PFSK-1 (cell line): ENCODE measurements at regions not wholly inside any gene's neighbourhood (a gene's known extent, or its start where the extent isn't known, plus 50 kb on each side); places are given as distances from the start of the nearest gene placed in this dataset.

ENCODE experiments used
- POLR2AphosphoS5 ChIP-seq: IDR thresholded peaks from 2 replicates; pipeline ENCODE4 v1.6.1; 2012; ENCODE audit warnings: low read depth, mild to moderate bottlenecking, control low read depth, low read length, moderate library complexity
- SIN3A ChIP-seq: IDR thresholded peaks from 2 replicates; pipeline ENCODE4 v1.6.1; 2012; ENCODE audit warnings: mild to moderate bottlenecking, low read length, moderate library complexity, borderline replicate concordance; ENCODE audit not compliant: insufficient read depth
- TAF1 ChIP-seq: IDR thresholded peaks from 2 replicates; pipeline ENCODE4 v1.6.1; 2012; ENCODE audit warnings: low read length, control low read depth, borderline replicate concordance; ENCODE audit not compliant: insufficient read depth

DNA sequence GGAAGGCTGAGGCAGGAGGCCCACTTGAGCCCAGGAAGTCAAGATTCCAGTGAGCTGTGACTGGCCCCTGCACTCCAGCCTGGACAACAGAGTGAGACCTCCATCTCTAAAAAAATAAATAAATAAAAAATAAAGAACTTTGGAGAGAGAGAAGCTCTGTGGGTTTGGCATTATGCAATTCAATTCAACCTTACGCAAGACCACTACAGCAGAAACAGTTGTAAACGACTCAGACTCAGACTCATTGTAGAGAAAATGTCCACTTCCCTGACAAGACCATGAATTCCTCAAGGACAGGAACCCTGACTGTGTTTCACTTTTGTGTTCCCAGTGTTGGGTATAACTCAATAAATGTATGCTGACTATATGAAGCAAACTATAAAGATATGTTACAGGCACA is 90.3 kb upstream of the C3orf80 start:
- TF ChIP-seq TAF1 (no peak), POLR2AphosphoS5 (no peak), SIN3A (no peak)
